ENCODE measurements at regions not wholly inside any gene's neighbourhood (a gene's known extent, or its start where the extent isn't known, plus 50 kb on each side); places are given as distances from the start of the nearest gene placed in this dataset.

- Histone ChIP-seq H3K27me3 (ENCODE audit: control insufficient read depth, insufficient read depth, low read length, poor library complexity, severe bottlenecking) (no peaks in the 10 kb centered on the region), H3K9me3 (ENCODE audit: control insufficient read depth, low read length) (no peaks in the 10 kb centered on the region), H3K36me3 (ENCODE audit: control insufficient read depth, insufficient read depth, low read length) (peaks cover 7% of the 10 kb centered on the region), H3K9ac (ENCODE audit: extremely low read depth, low read length, poor library complexity, severe bottlenecking) (no peak overlapping the region), H3K4me1 (ENCODE audit: control insufficient read depth, insufficient read depth, low read length) (peaks cover 4% of the 10 kb centered on the region), H3K4me3 (ENCODE audit: low read length) (no peak overlapping the region), H3K27ac (ENCODE audit: low read depth, low read length) (no peak overlapping the region)
- peak overlapping the region; percentile 42 for H3K27ac Mint-ChIP-seq
- H3K4me3 Mint-ChIP-seq = no peak overlapping the region
- H3K4me1 Mint-ChIP-seq = peaks cover 11% of the 10 kb centered on the region
- TF ChIP-seq CTCF (conservative IDR thresholded peaks at IDR 0.05) = no peak
- H3K9me3 Mint-ChIP-seq = no peaks in the 10 kb centered on the region
- no peak for DNase-seq
- H3K27me3 Mint-ChIP-seq (ENCODE audit: insufficient read depth) = no peaks in the 10 kb centered on the region
- WGBS, 2 experiments (ENCODE audit: insufficient coverage in 1 of 2, insufficient read length in 1 of 2) = 95% methylated on average over 5 of the region's 5 CpGs
- H3K36me3 Mint-ChIP-seq (ENCODE audit: low read depth) = peaks cover 18% of the 10 kb centered on the region
Measured at GRCh38 chr15:62439543-62440016, 274.5 kb upstream of the C2CD4B start.

- Histone ChIP-seq H3K4me1 (ENCODE audit: control insufficient read depth, insufficient read depth, low read length) (peaks cover 4% of the 10 kb centered on the region), H3K9me3 (ENCODE audit: control insufficient read depth, low read length) (no peaks in the 10 kb centered on the region), H3K4me3 (ENCODE audit: low read length) (no peak overlapping the region), H3K9ac (ENCODE audit: extremely low read depth, low read length, poor library complexity, severe bottlenecking) (no peak overlapping the region), H3K27ac (ENCODE audit: low read depth, low read length) (no peak overlapping the region), H3K27me3 (ENCODE audit: control insufficient read depth, insufficient read depth, low read length, poor library complexity, severe bottlenecking) (no peaks in the 10 kb centered on the region), H3K36me3 (ENCODE audit: control insufficient read depth, insufficient read depth, low read length) (peaks cover 7% of the 10 kb centered on the region)
- H3K9me3 Mint-ChIP-seq = no peaks in the 10 kb centered on the region
- TF ChIP-seq CTCF (conservative IDR thresholded peaks at IDR 0.05) = no peak
- H3K27ac Mint-ChIP-seq = no peak overlapping the region
- no peak overlapping the region for H3K4me3 Mint-ChIP-seq
- no peak for DNase-seq
- peaks cover 11% of the 10 kb centered on the region for H3K36me3 Mint-ChIP-seq (ENCODE audit: low read depth)
- no peaks in the 10 kb centered on the region for H3K27me3 Mint-ChIP-seq (ENCODE audit: insufficient read depth)
- 91% methylated on average over 10 to 11 of the region's 11 CpGs for WGBS, 2 experiments (ENCODE audit: insufficient coverage in 1 of 2, insufficient read length in 1 of 2)
- H3K4me1 Mint-ChIP-seq = peaks cover 11% of the 10 kb centered on the region
Measured at GRCh38 chr15:62440362-62441105, 275.4 kb upstream of the C2CD4B start.

GRCh38 chr15:62444104-62445022 lies 279.3 kb upstream of the C2CD4B start:
- H3K36me3 ChIP-seq (ENCODE audit: control insufficient read depth, insufficient read depth, low read length) = peaks cover 10% of the 10 kb centered on the region
- no peak overlapping the region for H3K9ac ChIP-seq (ENCODE audit: extremely low read depth, low read length, poor library complexity, severe bottlenecking)
- no peak overlapping the region for H3K4me3 ChIP-seq (ENCODE audit: low read length)
- peaks cover 4% of the 10 kb centered on the region for H3K4me1 ChIP-seq (ENCODE audit: control insufficient read depth, insufficient read depth, low read length)
- no peaks in the 10 kb centered on the region for H3K27me3 ChIP-seq (ENCODE audit: control insufficient read depth, insufficient read depth, low read length, poor library complexity, severe bottlenecking)
- 96 to 98% methylated on average over 7 to 8 of the region's 8 CpGs for WGBS, 2 experiments (ENCODE audit: insufficient coverage in 1 of 2, insufficient read length in 1 of 2)
- no peak for DNase-seq
- no peaks in the 10 kb centered on the region for H3K9me3 ChIP-seq (ENCODE audit: control insufficient read depth, low read length)
- H3K27me3 Mint-ChIP-seq (ENCODE audit: insufficient read depth) = no peaks in the 10 kb centered on the region
- no peak for TF ChIP-seq CTCF (conservative IDR thresholded peaks at IDR 0.05)
- H3K27ac ChIP-seq (ENCODE audit: low read depth, low read length) = no peak overlapping the region
- no peak overlapping the region for H3K27ac Mint-ChIP-seq
- no peak overlapping the region for H3K4me3 Mint-ChIP-seq
- peaks cover 16% of the 10 kb centered on the region for H3K4me1 Mint-ChIP-seq
- no peaks in the 10 kb centered on the region for H3K9me3 Mint-ChIP-seq
- H3K36me3 Mint-ChIP-seq (ENCODE audit: low read depth) = peaks cover 5% of the 10 kb centered on the region

Data from endodermal cell (in vitro differentiated cells).